Breast epithelium (tissue), 3 donors: ENCODE measurements at regions not wholly inside any gene's neighbourhood (a gene's known extent, or its start where the extent isn't known, plus 50 kb on each side); places are given as distances from the start of the nearest gene placed in this dataset.

ENCODE experiments used
- POLR2A ChIP-seq: fragments of 450-650 bp; IDR thresholded peaks from one replicate; pipeline ENCODE4 v1.6.1; 2016; ENCODE audit warnings: antibody characterized with exemption, mild to moderate bottlenecking, moderate library complexity
- TF ChIP-seq, protein P1 (sequence below), 3 donors: fragments of 450-650 bp; IDR thresholded peaks; one replicate each; pipeline ENCODE4 v1.5.1; 2016 to 2017; ENCODE audit warnings: antibody characterized with exemption in 3 of 3, mild to moderate bottlenecking in 3 of 3, moderate library complexity in 3 of 3

DNA sequence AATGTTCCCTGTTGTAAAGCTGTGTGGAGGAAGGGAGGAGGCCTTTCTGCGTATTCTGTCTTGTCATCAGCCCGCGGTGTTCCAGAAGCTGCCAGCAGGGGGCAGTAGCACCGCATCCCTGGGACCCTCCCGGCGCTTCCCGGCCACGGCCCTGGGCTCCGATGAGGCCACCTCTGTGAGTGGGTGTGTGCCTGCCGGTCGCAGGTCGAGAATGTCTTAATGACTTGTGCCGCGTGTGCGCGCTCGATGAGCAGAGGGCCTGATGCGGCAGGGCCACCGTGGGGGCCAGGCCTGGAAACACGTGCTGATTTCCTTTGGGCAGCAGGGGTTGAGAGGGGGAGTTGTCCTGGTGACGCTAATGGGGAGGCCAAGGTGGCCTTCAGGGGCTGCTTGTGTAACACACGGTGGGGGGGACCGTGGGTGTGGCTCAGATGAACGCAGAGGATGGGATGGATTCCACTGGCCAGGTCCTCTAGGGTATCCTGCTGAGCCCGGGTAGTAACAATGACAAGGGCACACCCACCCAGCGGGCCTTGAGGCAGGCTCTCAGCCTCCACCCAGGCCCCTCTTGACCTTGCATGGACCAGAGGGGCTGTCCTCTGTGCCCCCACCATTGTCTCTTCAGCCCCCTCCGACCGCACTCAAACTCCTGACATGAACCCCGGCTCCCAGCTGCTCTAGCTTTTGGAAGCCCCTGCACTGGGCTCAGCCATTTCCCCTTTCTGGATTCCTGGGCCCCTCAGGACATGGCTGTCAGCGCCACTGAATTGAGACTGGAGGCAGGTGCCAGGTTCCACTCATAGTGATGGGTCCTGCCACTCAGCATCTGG is 135.9 kb upstream of the PODXL start:
- TF ChIP-seq, protein P1, sequence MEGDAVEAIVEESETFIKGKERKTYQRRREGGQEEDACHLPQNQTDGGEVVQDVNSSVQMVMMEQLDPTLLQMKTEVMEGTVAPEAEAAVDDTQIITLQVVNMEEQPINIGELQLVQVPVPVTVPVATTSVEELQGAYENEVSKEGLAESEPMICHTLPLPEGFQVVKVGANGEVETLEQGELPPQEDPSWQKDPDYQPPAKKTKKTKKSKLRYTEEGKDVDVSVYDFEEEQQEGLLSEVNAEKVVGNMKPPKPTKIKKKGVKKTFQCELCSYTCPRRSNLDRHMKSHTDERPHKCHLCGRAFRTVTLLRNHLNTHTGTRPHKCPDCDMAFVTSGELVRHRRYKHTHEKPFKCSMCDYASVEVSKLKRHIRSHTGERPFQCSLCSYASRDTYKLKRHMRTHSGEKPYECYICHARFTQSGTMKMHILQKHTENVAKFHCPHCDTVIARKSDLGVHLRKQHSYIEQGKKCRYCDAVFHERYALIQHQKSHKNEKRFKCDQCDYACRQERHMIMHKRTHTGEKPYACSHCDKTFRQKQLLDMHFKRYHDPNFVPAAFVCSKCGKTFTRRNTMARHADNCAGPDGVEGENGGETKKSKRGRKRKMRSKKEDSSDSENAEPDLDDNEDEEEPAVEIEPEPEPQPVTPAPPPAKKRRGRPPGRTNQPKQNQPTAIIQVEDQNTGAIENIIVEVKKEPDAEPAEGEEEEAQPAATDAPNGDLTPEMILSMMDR (IDR thresholded peaks at IDR 0.05): peak in 1 of 3 donors; percentile 66
- TF ChIP-seq POLR2A: no peak
